Esophagus squamous epithelium (tissue), 4 donors: ENCODE measurements at regions not wholly inside any gene's neighbourhood (a gene's known extent, or its start where the extent isn't known, plus 50 kb on each side); places are given as distances from the start of the nearest gene placed in this dataset.

Experiments
- POLR2A ChIP-seq, 4 donors: fragments of 450-650 bp; IDR thresholded peaks; one replicate each; pipeline ENCODE4 v1.6.1; 2017; ENCODE audit warnings: antibody characterized with exemption in 4 of 4, mild to moderate bottlenecking in 4 of 4, moderate library complexity in 3 of 4
- TF ChIP-seq, protein P1 (sequence below), 6 experiments: fragments of 450-650 bp in 4 of 6; fragments of 200-600 bp in 2 of 6; sonication (generic) in 2 of 6; IDR thresholded peaks; one replicate each; pipeline ENCODE4 v1.5.1; 2016 to 2019; ENCODE audit warnings: antibody characterized with exemption in 6 of 6, mild to moderate bottlenecking in 4 of 6, moderate library complexity in 4 of 6

DNA sequence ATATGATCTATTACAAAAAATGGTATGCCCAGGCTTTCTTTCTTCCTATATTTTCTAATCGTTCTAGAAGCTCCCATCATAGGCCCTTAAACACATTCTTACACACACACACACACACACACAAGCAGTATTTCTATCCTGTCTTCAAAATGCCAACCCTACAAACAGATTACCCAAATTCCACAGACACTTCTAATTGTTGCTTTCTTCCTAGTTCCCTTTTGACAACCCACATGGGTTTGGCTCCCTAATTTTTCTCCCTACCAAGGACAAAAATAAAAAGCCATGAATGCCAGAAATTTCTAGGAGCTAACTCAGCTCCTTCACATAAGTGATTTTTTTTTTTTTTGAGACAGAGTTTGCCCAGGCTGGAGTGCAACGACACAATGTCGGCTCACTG, 60.3 kb upstream of the NTF3 start:
- TF ChIP-seq, protein P1, sequence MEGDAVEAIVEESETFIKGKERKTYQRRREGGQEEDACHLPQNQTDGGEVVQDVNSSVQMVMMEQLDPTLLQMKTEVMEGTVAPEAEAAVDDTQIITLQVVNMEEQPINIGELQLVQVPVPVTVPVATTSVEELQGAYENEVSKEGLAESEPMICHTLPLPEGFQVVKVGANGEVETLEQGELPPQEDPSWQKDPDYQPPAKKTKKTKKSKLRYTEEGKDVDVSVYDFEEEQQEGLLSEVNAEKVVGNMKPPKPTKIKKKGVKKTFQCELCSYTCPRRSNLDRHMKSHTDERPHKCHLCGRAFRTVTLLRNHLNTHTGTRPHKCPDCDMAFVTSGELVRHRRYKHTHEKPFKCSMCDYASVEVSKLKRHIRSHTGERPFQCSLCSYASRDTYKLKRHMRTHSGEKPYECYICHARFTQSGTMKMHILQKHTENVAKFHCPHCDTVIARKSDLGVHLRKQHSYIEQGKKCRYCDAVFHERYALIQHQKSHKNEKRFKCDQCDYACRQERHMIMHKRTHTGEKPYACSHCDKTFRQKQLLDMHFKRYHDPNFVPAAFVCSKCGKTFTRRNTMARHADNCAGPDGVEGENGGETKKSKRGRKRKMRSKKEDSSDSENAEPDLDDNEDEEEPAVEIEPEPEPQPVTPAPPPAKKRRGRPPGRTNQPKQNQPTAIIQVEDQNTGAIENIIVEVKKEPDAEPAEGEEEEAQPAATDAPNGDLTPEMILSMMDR (IDR thresholded peaks at IDR 0.05): no peak
- TF ChIP-seq POLR2A (IDR thresholded peaks at IDR 0.05): no peak
